HAP-1 (cell line): ENCODE measurements at regions not wholly inside any gene's neighbourhood (a gene's known extent, or its start where the extent isn't known, plus 50 kb on each side); places are given as distances from the start of the nearest gene placed in this dataset.

Source experiments
- DNase-seq, 2 experiments: peaks; one replicate each; pipeline ENCODE4 v3.0.0-alpha.2; 2016 to 2020; ENCODE audit warnings: low spot score in 2 of 2
- H3K27me3 ChIP-seq: fragments of 250-450 bp; sonication (Bioruptor Pico); 2 replicates; pipeline ENCODE4 v1.5.1; 2020; ENCODE audit warnings: low read depth, mild to moderate bottlenecking, moderate library complexity
- H3K36me3 ChIP-seq: fragments of 250-450 bp; sonication (Bioruptor Pico); replicated peaks from 2 replicates; pipeline ENCODE4 v1.5.1; 2020; ENCODE audit warnings: mild to moderate bottlenecking
- H3K4me1 ChIP-seq: fragments of 250-450 bp; sonication (Bioruptor Pico); 2 replicates; pipeline ENCODE4 v1.5.1; 2020; ENCODE audit warnings: mild to moderate bottlenecking
- H3K4me3 ChIP-seq: fragments of 250-450 bp; sonication (Bioruptor Pico); 2 replicates; pipeline ENCODE4 v1.5.1; 2020; ENCODE audit warnings: mild to moderate bottlenecking, moderate library complexity
- H3K9me3 ChIP-seq: fragments of 250-450 bp; sonication (Bioruptor Pico); 2 replicates; pipeline ENCODE4 v1.5.1; 2020; ENCODE audit warnings: mild to moderate bottlenecking, moderate library complexity
- in situ Hi-C: fragments of 300-500 bp; cut with MboI; formaldehyde crosslinking; loops from 3 replicates; pipeline ENCODE4 v1.14.3; 2020; ENCODE audit warnings: low sequenced_read_pairs, inconsistent platforms, mixed read lengths

DNA sequence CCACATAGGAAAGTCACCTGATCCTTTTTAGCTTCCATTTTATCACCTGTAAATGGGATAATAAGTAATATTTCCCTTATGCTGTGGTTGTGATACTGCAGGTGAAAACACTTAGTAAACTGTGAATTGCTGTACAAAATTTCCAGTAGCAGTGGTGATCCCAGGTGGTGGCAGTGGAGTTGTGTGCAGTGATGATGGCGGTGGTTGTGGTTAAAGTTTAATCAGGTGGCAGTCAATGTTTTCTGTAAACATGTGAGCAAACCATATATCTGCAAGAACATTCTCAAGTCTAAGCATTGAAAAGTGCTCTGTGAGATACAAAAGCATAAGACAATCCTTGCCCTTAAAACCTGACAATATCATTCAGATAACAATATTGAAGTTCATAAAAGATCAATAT, 480.2 kb downstream of the RASEF start:
- no peaks in the 10 kb centered on the region for H3K27me3 ChIP-seq
- H3K4me1 ChIP-seq, result no peaks in the 10 kb centered on the region
- H3K4me3 ChIP-seq, result no peak overlapping the region
- no peak for DNase-seq
- H3K36me3 ChIP-seq, result no peaks in the 10 kb centered on the region
- H3K9me3 ChIP-seq, result no peaks in the 10 kb centered on the region
- in situ Hi-C loops, result no loop called here

DNA sequence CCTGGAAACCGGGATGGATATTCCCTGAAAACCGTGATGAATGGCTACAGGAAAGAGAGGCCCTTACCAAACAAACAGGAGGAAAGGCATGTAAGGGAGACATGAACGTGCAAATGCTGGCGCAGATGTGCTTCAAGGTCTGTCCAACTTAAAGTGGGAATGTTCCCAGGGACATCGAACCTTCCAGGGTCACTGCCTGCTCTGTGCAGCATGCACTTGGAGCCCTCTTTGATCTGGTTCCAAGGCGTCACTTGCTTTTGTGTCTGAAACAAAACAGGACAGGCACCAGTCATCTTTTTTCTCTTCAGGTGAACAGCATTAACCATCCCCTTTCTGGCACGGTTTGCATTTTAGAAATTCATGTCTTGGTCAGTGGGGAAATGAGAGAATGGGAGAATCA, 479.4 kb downstream of the RASEF start:
- Histone ChIP-seq H3K9me3 (no peaks in the 10 kb centered on the region), H3K4me1 (no peaks in the 10 kb centered on the region), H3K4me3 (no peak overlapping the region), H3K36me3 (no peaks in the 10 kb centered on the region), H3K27me3 (no peaks in the 10 kb centered on the region)
- no peak for DNase-seq
- in situ Hi-C loops, result no loop called here

DNA sequence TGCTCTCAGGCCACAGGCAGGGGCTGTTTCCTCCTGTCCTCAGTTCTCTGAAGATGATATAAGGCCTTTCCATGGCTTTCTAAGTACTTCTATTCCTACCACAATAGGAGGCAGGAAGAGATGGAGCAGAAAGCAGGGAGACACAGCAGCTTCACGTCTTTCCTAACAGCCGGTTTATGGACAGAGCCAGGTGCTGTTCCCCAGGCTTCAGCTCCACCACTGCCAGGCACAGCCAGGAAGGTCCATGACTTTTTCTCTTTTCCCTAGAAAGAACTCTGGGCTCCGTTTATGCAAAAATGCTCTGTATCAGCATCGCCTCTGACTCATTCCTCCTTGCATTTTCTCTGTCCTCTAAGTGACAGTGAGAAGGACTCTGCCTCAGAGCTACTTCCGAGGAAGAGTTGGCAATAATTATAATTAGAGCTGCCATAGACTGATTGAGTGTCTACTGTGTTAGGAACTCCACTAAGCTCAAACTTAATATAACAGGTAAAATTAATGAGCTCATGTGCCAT, 478.5 kb downstream of the RASEF start:
- Histone ChIP-seq H3K36me3 (no peaks in the 10 kb centered on the region), H3K9me3 (no peaks in the 10 kb centered on the region), H3K4me3 (no peak overlapping the region), H3K4me1 (no peaks in the 10 kb centered on the region), H3K27me3 (no peaks in the 10 kb centered on the region)
- no peak for DNase-seq
- in situ Hi-C loops, result no loop called here

DNA sequence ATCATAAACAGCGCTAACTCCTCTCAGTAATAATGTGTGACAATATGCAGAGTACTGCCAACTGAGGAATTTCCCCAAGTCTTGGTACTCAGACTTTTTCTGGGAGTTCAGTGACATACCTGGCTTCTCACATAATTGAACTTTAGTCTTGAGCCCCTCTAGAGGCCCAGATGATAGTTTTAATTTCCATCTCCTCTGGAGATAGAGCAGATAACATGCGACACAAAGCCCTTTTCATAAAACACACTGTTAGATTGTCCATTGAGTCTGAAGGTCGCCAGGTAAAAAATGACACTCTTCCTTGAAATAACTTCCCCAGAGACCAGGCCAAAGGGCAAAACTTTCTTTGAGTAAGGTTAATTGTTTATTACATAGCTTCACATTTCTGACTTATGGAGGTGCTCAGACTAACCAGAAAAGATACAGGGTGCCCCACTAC, 476.0 kb downstream of the RASEF start:
- DNase-seq, result no peak
- Histone ChIP-seq H3K9me3 (no peaks in the 10 kb centered on the region), H3K4me3 (no peak overlapping the region), H3K36me3 (no peaks in the 10 kb centered on the region), H3K4me1 (no peaks in the 10 kb centered on the region), H3K27me3 (no peaks in the 10 kb centered on the region)
- in situ Hi-C loops, result no loop called here

DNA sequence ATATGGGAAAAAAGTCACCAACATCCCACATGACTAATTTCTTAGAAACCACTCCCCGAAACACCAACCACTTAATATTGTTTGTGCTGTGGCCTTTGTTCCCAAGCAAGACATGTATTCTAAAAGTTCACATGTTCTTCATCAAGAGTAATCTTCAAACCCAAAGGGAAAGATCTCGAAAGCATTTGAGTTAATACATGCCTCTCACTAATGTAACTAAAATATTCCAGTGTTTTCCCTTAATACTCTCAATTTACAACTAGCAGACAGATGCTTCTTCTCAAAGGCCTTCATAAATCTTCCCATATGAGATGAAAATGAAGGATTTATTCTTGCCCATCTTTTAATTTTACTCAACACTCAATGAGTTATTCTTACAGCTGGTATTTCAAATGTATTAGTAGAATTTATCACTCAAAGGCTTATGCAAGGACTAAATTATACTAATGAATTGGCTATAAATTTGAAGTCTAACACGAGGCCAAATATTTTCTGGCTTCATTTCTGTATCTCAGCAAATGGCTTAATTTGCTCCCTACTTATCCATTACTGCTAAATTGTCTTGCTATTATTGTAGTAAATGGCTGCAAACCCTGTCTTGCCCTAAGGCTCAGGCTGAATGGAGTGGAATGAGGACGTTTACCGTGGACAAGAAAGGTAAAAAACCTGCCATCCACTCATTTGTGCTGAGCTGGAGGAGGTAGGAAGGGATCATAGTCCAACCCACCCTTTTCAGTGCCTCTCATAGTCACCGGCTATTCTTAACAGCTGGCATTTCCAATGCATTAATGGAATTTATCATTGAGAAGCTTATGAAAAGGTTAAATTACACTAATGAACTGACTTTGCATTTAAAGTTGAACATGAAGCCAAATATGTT, 474.4 kb downstream of the RASEF start:
- in situ Hi-C loops, result no loop called here
- Histone ChIP-seq H3K4me1 (no peaks in the 10 kb centered on the region), H3K4me3 (no peak overlapping the region), H3K36me3 (no peaks in the 10 kb centered on the region), H3K27me3 (no peaks in the 10 kb centered on the region), H3K9me3 (no peaks in the 10 kb centered on the region)
- DNase-seq, result no peak

DNA sequence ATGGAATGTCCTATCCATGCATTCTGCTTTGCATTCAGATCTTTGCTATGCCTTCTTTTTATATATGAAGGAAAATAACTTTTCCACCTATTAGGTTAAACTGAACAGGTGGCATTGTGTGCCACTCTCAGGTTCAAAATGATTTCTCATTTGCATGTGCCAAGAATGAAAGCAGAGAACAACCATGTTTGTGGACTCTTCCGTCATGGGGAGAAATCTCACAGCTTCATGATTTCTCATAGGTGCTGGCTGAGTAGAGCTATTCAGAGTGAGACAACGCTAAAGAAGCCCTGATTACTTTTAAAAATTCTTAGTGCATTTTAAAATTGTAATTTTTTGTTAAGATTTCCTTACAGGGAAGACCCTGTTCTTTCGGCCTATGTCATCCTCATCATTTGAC, 472.1 kb downstream of the RASEF start:
- in situ Hi-C loops, result no loop called here
- no peaks in the 10 kb centered on the region for H3K9me3 ChIP-seq
- no peaks in the 10 kb centered on the region for H3K4me1 ChIP-seq
- no peaks in the 10 kb centered on the region for H3K27me3 ChIP-seq
- H3K36me3 ChIP-seq, result no peaks in the 10 kb centered on the region
- no peak for DNase-seq
- no peak overlapping the region for H3K4me3 ChIP-seq

DNA sequence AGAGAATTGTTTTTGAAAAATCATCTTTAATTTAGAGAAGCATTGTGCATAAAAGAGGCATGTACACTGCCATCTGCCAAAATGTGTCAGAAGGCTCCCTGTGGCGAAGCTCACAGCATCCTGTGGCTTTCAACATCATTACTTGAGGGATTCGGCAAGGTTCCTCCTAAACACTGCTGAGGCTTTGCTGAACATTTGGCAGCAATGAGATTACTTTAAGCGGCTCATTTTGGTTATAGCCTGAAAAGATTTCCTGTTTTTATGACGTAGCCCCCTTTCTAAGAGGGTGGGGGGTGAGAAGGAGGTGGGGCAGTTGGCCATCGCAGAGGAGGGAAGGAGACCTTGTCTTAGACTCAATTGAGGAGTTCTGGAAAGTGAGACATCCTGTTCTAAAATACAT, 469.4 kb downstream of the RASEF start:
- H3K4me3 ChIP-seq, result no peak overlapping the region
- H3K27me3 ChIP-seq, result no peaks in the 10 kb centered on the region
- no peaks in the 10 kb centered on the region for H3K9me3 ChIP-seq
- no peak for DNase-seq
- H3K36me3 ChIP-seq, result no peaks in the 10 kb centered on the region
- no peaks in the 10 kb centered on the region for H3K4me1 ChIP-seq
- in situ Hi-C loops, result no loop called here

DNA sequence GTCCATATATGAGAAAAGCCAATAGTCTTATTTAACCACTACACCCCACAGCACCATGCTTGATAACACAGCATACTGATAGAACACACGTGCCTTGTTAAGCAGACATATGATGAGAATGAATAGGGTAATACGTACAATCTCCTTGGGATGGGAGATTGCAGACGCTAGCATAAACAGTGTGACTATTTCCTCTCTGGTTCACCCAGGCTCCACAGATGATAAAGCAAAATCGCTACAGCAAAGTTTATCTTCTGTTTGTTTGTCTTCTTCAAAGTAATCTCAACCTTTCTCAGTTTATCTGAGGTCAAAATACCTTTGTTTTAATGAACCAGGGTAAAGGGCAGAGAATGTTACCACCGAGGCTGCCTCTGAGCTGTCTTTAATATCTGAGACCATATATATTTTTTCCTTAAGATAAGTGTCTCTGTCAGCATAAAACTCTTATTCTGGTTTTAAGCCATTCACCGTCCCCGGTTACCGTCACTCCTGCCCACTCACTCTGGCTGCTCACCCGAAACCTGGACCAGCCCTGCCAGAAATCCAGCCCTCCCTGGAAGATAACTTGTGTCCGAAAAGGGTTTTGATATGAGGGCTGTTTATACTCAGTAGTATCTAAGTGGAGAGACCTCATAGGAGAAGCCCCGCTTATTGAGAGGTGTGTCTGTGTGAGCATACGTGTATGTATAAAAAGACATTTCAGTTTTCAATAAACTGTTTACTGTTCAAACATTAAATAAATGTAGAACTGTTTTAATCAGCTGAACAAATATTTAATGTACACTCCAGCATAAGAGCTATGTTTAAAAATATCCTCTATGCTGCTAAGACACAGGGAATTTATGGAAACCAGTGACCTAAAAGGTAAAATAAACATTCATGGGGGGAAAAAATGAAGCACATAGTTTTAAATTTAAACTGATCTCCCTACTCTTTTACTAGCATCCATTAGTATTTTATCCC, 465.4 kb downstream of the RASEF start:
- H3K9me3 ChIP-seq, result no peaks in the 10 kb centered on the region
- DNase-seq, result no peak
- no peak overlapping the region for H3K4me3 ChIP-seq
- no peaks in the 10 kb centered on the region for H3K36me3 ChIP-seq
- 0 out of 2 replicates have a peak, but pooled peaks cover 3% of the 10 kb centered on the region for H3K27me3 ChIP-seq
- in situ Hi-C loops, result no loop called here
- no peaks in the 10 kb centered on the region for H3K4me1 ChIP-seq

DNA sequence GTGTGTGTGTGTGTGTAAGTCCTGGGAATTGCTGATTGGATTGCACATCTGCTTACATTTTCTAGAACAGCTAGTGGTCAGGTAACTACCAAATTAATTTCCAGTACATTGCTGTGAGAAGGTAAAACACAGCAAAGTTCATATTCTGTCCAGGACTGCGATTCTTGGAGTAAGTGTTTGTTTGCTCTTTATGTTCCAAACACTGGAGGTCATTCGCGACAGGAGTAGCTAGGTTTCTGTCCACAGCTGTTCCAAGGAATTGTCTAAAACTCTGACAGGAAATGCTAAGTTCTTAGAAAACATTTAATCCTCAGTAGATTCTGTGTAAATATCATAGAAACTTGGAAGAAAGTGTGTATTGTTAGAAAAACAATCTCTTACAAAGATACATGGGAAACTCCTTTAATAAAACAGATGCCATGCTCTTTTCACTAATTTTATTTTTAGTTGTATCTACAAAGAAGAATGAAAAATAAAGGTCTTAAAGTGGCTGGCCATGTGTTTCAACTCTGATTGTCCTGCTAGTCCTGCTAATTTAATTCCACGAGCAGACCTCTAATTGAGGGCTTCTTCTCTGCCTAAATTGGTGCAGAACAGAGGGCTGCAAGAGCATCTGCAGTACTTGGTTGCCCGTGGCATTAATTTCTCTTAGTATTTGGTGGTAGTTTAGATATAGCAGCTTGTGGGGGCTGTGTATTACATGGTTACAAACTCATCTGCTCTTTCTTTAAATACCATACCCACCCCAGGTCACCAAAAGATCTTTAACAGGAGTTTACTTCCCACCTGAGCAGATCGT, 464.5 kb downstream of the RASEF start:
- no peak overlapping the region for H3K4me3 ChIP-seq
- H3K36me3 ChIP-seq, result no peaks in the 10 kb centered on the region
- in situ Hi-C loops, result no loop called here
- H3K4me1 ChIP-seq, result no peaks in the 10 kb centered on the region
- H3K27me3 ChIP-seq, result 0 out of 2 replicates have a peak, but pooled peaks cover 3% of the 10 kb centered on the region
- no peak for DNase-seq
- no peaks in the 10 kb centered on the region for H3K9me3 ChIP-seq

DNA sequence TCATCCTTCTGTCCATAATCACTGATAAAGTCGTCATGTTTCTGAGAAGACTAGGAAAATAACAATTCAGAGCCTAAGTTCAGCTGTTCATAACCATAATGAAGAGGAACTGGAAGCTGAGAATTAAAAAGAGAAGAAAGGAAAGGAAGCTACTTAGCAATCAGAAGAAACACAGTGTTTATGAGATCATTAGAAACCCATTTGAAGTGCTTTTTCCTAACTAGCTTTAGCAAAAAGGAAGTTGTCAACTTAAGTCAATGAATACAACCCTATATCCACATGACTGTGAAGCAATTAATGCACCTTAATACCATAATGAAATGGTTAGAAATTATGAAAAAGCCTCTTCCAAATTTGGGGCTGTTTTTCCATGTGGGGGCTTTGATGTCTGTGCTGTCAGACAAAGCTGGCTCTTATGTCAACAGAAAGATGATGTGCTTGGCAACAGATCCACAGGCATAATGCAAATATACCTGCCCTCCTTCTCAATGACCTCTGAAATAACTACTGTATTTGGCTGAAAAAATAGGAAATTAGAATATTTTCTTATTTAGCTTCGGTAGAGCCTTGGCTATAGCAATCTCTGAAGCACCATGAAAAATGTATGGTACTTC, 463.5 kb downstream of the RASEF start:
- Histone ChIP-seq H3K27me3 (0 out of 2 replicates have a peak, but pooled peaks cover 3% of the 10 kb centered on the region), H3K4me1 (no peaks in the 10 kb centered on the region), H3K36me3 (no peaks in the 10 kb centered on the region), H3K4me3 (no peak overlapping the region), H3K9me3 (no peaks in the 10 kb centered on the region)
- in situ Hi-C loops, result no loop called here
- no peak for DNase-seq

DNA sequence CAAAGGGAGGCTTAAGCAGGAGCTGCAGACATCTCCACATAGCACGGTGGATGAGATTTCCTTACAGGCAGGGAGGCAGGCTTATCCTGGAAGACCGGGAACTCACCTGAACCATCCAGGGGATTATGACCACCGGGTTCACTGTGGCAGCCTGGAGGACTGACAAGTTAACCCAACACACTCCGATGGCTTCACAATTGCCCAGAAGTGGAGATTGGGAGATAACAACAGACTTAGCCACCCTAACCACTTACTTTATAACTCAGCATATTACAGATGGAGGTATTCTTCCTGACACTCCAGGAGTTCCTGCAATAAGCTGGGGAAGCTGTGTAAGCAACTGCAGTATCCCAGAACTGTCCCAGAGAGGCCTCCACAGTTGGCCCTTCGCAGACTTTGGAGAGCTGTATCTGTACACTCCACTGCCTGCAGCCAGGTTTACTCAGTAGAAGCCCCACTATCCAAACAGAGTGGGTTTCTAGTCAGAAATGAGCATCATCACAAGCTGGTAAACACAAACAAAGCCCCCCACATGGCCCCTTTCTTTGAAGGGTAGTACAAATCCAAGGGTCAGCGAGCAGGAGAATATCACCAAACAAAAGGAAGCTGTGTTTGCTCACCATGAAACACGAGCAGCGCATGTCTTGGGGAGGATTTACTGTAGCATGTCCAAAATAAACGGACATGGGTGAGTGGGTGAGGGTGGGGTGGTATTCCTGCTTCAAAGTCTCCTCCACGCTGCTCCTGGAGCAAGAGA, 462.2 kb downstream of the RASEF start:
- no peaks in the 10 kb centered on the region for H3K9me3 ChIP-seq
- in situ Hi-C loops, result no loop called here
- 0 out of 2 replicates have a peak, but pooled peaks cover 3% of the 10 kb centered on the region for H3K27me3 ChIP-seq
- no peaks in the 10 kb centered on the region for H3K4me1 ChIP-seq
- no peak overlapping the region for H3K4me3 ChIP-seq
- no peak for DNase-seq
- H3K36me3 ChIP-seq, result no peaks in the 10 kb centered on the region

DNA sequence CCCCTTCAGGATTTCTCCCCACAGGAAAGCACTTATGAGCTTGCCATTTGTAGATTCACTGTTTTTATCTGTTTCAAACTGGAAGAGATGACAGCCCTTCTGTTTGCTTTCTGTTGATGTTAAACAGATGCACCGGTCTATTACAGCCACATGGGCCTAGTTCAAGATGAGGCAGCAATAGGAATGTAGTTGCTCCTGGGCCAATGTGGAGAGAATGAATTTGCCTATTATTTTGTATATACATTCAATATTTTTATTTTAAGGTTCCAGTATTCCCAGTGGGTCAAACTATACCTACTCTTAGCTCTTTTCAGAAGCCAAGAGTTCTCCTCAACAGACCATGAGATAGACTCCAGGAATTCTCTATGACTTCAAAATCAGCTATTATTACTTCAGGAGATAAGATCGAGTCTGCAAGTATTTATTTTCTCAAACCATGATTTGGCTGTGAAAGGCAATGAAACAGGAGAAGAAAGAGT, 461.6 kb downstream of the RASEF start:
- no peak for DNase-seq
- no peaks in the 10 kb centered on the region for H3K9me3 ChIP-seq
- no peaks in the 10 kb centered on the region for H3K4me1 ChIP-seq
- in situ Hi-C loops, result no loop called here
- no peaks in the 10 kb centered on the region for H3K36me3 ChIP-seq
- H3K4me3 ChIP-seq, result no peak overlapping the region
- 0 out of 2 replicates have a peak, but pooled peaks cover 3% of the 10 kb centered on the region for H3K27me3 ChIP-seq
